GM18858 (cell line): ENCODE measurements at regions not wholly inside any gene's neighbourhood (a gene's known extent, or its start where the extent isn't known, plus 50 kb on each side); places are given as distances from the start of the nearest gene placed in this dataset.
"Not testable (repeated sequence)": the region's sequence is repeated elsewhere in the genome, so short reads cannot be mapped to it uniquely, and the experiment has no call there.

Experiments
- ATAC-seq: cut with Tn5 transposase; IDR thresholded peaks from one replicate; pipeline ENCODE4 v1.9.1; 2021; ENCODE audit not compliant: unreplicated experiment

- ATAC-seq, result peak; percentile 75
Observed at GRCh38 chr7:112982441-112983063, 104.1 kb downstream of the GPR85 start.

- ATAC-seq, result peak; percentile 22
Observed at GRCh38 chr7:112981966-112982365, 104.7 kb downstream of the GPR85 start.

GRCh38 chr7:112979055-112979454, 107.6 kb downstream of the GPR85 start:
- not testable (repeated sequence) for ATAC-seq

DNA sequence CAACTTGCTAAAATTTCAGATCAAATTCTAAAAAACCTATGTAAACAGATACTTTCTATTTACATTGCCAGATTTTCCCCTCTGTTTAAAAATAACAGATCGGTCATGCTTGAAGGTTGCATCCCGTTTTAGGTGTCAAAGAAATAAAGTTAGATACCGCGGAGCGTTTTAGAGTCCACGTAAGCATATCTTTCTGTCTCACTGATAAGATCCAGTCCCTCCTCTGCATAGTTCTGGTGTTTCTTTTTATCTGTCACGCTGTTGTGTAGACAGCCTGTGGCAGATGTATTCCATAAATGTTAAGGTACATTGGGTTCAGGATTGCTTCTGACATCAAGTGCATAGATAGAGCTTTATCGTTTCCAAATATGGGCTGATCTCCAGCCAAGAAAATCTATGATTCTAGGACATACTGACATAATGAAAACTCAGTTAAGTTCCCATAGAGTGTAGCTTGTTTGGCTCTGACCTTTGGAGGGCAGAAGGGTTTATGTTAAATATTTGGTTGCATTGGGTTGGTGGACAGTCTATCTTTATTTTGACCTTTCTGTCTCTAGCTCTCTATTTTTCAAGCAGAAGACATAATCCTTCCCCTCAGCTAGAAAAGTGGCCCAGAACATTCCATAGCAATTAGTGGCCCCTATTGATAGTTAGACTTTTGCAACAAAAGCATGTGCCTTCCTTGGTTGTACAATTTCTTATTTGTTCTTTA, 109.2 kb downstream of the GPR85 start:
- not testable (repeated sequence) for ATAC-seq

- no peak for ATAC-seq
Observed at GRCh38 chr7:112970771-112971170, 115.9 kb downstream of the GPR85 start.

DNA sequence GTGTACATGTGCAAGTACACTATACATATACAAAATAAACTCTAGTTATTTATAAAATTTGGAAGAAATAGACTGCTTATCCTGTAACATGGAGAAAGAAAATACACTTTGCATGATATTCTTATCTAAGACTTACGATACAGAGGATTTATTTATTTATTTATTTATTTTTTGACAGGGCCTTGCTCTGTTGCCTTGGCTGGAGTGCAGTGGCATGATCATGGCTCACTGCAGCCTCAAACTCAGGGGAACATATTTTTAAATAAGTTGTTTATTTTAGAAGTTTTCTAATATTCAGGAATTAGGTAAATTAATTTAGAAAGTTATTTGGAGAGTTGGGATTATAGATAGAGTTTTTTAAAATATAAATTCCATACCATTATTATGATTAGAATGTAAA, 116.7 kb downstream of the GPR85 start:
- no peak for ATAC-seq

- no peak for ATAC-seq
Observed at GRCh38 chr7:112965506-112965905, 121.1 kb downstream of the GPR85 start.

GRCh38 chr7:112963634-112964033, 123.0 kb downstream of the GPR85 start:
- no peak for ATAC-seq

GRCh38 chr7:112962815-112963214, 123.8 kb downstream of the GPR85 start:
- ATAC-seq, result no peak

DNA sequence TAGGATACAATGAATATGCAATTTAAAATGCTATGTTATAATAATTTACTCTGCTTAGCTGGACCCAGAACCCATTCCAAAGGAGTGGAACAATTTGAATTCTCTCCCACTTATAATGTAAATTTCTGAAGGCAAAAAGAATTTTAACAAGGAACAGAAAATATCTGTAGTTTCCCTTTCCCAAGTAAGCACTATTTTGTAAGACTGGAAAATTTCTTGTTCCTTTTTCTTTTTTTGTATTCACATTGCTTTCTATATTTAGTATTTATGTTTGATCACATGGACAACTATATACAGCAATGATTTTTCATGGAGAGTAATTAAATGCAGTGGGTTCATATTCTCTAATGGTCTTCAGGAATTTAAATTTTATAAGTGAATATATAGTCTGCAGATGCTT, 127.4 kb downstream of the GPR85 start:
- no peak for ATAC-seq

DNA sequence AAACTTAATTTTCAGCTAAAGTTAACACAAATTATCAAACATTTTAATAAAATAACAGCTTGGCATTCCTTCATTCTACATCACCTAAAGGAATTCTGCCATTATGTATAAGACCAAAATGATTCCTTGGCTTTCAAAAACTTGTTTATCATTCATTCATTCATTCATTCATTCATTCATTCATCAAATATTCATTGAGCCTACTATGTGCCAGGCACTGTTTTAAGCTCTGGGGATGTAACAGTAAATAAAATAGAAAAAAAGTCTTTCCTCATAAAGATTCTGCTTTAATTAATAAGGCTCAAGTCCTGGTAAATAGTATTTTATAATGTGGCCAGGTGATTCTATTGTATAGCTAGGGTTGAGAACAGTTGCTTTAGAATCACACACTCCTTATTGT, 127.9 kb downstream of the GPR85 start:
- no peak for ATAC-seq

DNA sequence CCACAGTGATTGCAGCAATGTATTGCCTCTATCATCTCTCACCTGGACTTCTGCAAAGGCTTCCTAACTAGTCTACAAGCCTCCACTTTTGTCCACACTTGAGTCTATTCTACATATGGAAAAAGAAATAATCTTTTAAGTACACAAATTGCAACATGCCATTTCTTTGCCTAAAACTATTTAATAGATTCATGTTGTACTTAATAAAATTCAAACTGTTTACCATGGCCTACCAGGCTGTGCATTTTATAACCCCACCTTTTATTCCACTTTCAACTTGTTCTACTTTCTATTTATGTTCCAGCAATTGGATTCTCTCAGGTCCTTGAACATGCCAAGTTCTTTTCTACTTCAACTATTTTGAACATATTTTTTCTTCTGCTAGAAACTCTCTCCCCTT, 128.7 kb downstream of the GPR85 start:
- no peak for ATAC-seq

GRCh38 chr7:112953031-112953430, 133.6 kb downstream of the GPR85 start:
- ATAC-seq, result not testable (repeated sequence)

DNA sequence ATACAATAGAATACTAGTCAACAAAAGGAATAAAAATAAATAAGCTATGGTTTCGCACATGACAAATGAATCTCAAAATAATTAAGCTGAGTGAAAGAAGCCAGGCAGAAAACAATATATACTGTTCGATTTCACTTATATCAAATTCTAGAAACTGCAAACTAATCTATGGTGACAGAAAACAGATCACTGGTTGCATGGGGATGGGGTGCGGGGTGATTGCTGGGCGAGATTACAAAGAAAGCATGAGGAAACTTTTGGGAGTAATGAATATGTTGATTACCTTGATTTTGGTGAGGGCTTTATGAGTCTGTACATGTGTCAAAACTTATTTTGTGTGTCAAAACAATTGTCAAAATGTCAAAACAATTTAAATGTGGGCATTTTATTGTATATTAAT, 135.6 kb downstream of the GPR85 start:
- no peak for ATAC-seq

- not testable (repeated sequence) for ATAC-seq
Observed at GRCh38 chr7:112949682-112950081, 136.9 kb downstream of the GPR85 start.

DNA sequence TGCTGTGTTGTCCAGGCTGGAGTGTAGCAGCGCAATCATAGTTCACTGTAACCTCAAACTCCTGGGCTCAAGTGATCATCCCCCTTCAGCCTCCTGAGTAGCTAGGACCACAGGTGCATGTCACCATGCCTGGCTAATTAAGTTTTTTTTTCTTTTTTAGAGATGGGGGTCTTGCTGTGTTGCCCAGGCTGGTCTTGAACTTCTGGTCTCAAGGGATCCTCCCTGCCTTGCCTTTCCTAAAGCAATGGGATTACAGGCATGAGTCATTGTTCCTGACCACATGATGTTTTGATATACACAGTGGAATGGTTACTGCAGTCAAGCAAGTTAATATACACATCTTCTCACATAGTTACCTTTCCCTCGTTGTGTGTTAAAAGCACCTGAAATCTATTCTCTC, 140.3 kb downstream of the GPR85 start:
- ATAC-seq, result no peak

DNA sequence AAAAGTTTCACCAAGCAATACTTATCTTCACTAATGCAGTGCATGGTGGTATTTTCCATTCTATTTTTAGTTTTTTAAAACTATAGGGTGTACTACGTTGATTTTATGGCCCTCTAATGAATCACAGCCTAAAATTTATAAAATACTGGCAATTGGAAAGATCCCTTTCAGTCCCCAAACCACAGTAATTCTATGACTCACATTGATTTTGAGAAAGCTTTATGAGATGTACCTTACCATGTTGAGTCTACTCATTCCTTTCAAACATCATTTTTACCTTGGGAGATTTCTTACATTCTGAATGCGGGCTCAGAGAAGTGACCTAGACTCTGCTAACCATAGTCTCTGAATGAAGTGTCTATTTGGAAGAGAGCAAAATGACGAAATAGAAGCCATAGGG, 141.6 kb downstream of the GPR85 start:
- no peak for ATAC-seq

DNA sequence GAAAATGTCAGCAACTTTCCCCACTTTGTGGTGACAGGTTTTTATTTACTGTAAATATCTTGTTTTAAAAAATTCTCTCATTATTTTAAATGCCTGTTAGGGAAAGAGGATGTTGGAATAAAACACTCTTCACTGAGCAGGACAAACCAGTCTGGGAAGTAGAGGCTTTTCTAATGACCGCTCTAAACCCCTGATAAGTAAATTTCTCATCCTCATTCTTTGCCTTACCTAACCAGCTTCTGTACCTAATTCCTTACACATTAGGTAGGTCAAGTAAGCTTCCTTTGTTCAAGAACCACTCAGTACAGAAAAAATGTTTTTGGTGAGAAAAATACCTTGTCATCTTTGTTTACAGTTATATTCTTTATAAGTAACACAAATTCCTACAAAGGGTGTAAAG, 143.6 kb downstream of the GPR85 start:
- no peak for ATAC-seq

- not testable (repeated sequence) for ATAC-seq
Observed at GRCh38 chr7:112942125-112942524, 144.5 kb downstream of the GPR85 start.

- peak; percentile 39 for ATAC-seq
Observed at GRCh38 chr7:112940314-112940732, 146.3 kb downstream of the GPR85 start.

DNA sequence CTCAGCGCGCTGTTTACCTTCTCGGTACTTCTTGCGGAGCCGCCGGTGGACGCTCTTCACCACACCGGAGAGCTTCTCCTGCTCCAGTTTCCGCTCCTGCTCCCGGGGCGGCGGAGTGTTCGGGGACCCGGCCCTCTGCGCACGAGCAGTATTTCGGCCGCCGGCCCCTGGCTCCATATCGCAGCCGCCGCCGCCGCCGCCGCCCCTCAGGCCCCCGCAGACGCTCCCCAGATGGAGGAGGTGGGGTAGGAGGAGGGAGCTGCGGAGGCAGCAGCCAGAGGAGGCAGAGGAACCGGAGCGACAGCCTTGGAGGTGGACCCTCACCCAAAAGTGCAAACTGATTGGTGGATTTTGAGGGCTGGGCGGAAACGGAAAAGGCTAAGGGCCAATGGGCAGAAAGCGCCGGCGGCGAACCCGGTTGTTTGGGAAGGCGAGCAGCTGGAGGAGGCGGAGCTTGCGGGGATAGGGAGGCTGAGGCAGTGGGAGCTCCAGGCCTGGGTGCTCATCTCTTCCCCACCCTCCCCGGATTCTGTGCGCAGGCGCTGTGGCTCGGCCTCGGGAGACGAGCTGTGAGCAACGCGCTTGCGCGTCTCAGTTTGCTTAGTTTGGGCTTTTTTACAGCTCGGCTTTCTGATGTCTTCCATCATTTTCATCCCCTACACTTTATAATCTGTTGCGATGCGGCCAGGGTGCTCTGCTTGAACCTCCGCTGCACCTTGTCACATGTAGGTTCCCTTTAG, 146.9 kb downstream of the GPR85 start:
- ATAC-seq, result peak; percentile 96
